ENCODE measurements at regions not wholly inside any gene's neighbourhood (a gene's known extent, or its start where the extent isn't known, plus 50 kb on each side); places are given as distances from the start of the nearest gene placed in this dataset.

DNA sequence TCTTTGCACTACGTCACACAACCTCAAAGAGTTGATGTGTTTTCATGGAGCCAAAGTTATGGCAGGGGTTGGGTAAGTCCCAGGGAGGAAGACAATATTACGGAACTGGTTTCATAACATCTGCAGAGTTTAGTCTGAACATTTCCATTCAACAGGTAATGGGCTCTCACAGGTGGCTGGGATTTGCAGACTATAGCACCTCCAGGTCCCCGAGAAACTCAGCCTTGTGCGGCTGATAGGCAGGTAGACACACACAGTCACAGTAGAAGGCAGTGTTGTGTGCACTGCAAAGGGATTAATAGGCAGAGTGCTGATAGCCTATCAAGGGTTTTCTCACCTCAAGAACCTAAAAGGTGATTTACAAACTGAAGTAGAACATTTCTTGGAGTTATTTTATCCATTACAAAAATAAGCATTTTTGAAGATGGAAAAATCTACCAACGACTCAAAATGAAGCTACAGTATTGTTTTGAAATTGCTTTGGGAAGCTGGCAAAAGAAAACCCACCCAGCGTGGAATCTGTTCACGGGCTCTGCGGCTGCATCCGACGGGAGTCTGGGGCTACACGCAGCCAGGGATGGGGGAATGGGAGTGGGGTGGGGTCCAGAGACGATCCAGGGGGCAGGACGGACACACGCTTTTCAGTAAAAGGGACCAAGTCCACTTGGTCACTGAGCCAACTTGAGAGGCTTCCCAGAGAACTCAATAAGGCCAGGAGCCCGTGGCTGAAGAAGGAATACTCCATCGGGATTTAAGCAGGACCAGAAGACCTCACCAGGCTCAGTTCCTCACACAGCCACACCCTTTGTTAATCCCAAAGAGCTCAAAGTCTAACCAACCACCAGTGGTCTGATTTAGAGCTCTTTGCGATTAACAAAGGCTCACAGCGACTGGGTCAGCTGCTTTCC, 82.9 kb downstream of the CHRNA1 start:
- H3K4me1 ChIP-seq (ENCODE audit: insufficient read depth): peaks cover 1% of the 10 kb centered on the region
- no peak overlapping the region for H3K27ac ChIP-seq
- 27 to 31% (median 27%) methylated on average over 18 of the region's 18 CpGs for WGBS, 3 donors

DNA sequence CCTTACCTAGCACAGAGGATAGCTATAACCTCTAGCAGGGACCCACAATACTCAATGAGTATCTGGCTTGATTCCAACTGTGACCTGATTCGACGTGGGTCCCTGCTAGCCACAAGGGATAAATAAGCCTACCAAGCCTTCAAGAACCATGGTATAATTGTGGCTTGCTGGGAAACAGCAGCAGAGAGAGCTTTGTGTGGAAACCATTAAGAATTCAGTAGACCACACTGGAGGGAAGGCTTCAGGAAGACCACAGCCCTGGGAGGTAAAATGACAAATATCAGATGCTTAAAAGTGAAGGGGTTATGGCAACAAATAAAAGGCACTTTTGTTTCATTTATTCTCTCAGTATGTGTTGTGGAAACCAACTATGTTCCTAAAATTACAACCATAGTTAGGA, 82.6 kb upstream of the WIPF1 start:
- no peak for DNase-seq
- Histone ChIP-seq H3K36me3 (no peaks in the 10 kb centered on the region), H3K9me3 (no peaks in the 10 kb centered on the region), H3K4me1 (ENCODE audit: insufficient read depth) (peaks cover 1% of the 10 kb centered on the region), H3K27me3 (no peaks in the 10 kb centered on the region), H3K27ac (no peak overlapping the region), H3K4me3 (no peak overlapping the region)
- TF ChIP-seq CTCF (IDR thresholded peaks at IDR 0.05) (no peak), EP300 (IDR thresholded peaks at IDR 0.05) (no peak), POLR2A (IDR thresholded peaks at IDR 0.05) (no peak)
- 58 to 69% (median 65%) methylated on average over 2 of the region's 2 CpGs for WGBS, 3 donors
- intact Hi-C loops (cut with DNase I): loop anchor here in 1 of 4 donors (10.0 kb wide), 1 partner anchor 215 kb away; no protein-coding TSS in a partner anchor

More for the DNA sequence above, 82.9 kb downstream of the CHRNA1 start:
- intact Hi-C loops (cut with DNase I): loop anchor here in 1 of 4 donors (10.0 kb wide), 1 partner anchor 217 kb away; no protein-coding TSS in a partner anchor
- Histone ChIP-seq H3K4me3 (peak overlapping the region; percentile 85), H3K36me3 (no peaks in the 10 kb centered on the region), H3K9me3 (no peaks in the 10 kb centered on the region), H3K27me3 (no peaks in the 10 kb centered on the region)
- no peak for DNase-seq
- TF ChIP-seq CTCF (IDR thresholded peaks at IDR 0.05) (no peak), EP300 (IDR thresholded peaks at IDR 0.05) (no peak), POLR2A (IDR thresholded peaks at IDR 0.05) (no peak)

GRCh38 chr2:174678395-174678794, 80.8 kb upstream of the WIPF1 start:
- Histone ChIP-seq H3K27me3 (no peaks in the 10 kb centered on the region), H3K27ac (no peak overlapping the region), H3K36me3 (no peaks in the 10 kb centered on the region), H3K9me3 (no peaks in the 10 kb centered on the region), H3K4me3 (no peak overlapping the region), H3K4me1 (ENCODE audit: insufficient read depth) (peaks cover 1% of the 10 kb centered on the region)
- TF ChIP-seq EP300 (IDR thresholded peaks at IDR 0.05) (no peak), POLR2A (IDR thresholded peaks at IDR 0.05) (no peak), CTCF (IDR thresholded peaks at IDR 0.05) (no peak)
- WGBS, 3 donors: 91 to 95% (median 94%) methylated on average over 2 of the region's 2 CpGs
- intact Hi-C loops (cut with DNase I): no loop called here
- DNase-seq: no peak

DNA sequence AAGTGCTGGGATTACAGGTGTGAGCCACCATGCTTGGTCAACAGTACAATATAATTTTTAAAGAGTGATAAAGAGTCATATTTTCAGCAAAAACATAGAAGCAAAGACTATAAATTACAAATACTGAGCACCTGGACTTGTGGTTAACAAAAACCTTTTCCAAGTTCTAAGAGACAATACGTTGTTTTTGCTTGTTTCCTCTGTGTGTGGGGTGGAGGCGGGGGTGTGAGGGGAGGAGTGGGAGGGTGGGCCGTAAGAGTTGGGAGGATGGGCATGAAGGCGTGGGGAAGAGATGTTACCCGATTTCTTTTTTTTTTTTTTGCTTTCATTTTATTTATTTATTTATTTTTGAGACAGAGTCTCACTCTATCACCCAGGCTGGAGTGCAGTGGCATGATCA, 78.0 kb upstream of the WIPF1 start:
- Histone ChIP-seq H3K9me3 (no peaks in the 10 kb centered on the region), H3K27ac (no peak overlapping the region), H3K27me3 (no peaks in the 10 kb centered on the region), H3K4me3 (no peak overlapping the region), H3K4me1 (ENCODE audit: insufficient read depth) (no peaks in the 10 kb centered on the region), H3K36me3 (no peaks in the 10 kb centered on the region)
- no peak for TF ChIP-seq CTCF (IDR thresholded peaks at IDR 0.05)
- no peak for TF ChIP-seq EP300 (IDR thresholded peaks at IDR 0.05)
- TF ChIP-seq POLR2A (IDR thresholded peaks at IDR 0.05): no peak
- DNase-seq: no peak
- 85 to 92% (median 85%) methylated on average over 5 of the region's 5 CpGs for WGBS, 3 donors
- intact Hi-C loops (cut with DNase I): no loop called here
